ENCODE measurements at regions not wholly inside any gene's neighbourhood (a gene's known extent, or its start where the extent isn't known, plus 50 kb on each side); places are given as distances from the start of the nearest gene placed in this dataset.

GRCh38 chr15:46166750-46167149, 531.9 kb downstream of the SQOR start:
- H3K4me3 ChIP-seq (ENCODE audit: low read length), result no peak overlapping the region
- no peaks in the 10 kb centered on the region for H3K36me3 ChIP-seq (ENCODE audit: control insufficient read depth, insufficient read depth, low read length, severe bottlenecking)
- no peaks in the 10 kb centered on the region for H3K27me3 ChIP-seq (replicated peaks; ENCODE audit: control insufficient read depth, insufficient read depth, low read length)
- H3K4me1 ChIP-seq (ENCODE audit: control insufficient read depth, insufficient read depth, low read length), result no peaks in the 10 kb centered on the region
- H3K9ac ChIP-seq (ENCODE audit: low read length), result no peak overlapping the region
- H3K9me3 ChIP-seq (ENCODE audit: control insufficient read depth, low read length), result peaks cover 12% of the 10 kb centered on the region
- DNase-seq (ENCODE audit: low read depth), result no peak

DNA sequence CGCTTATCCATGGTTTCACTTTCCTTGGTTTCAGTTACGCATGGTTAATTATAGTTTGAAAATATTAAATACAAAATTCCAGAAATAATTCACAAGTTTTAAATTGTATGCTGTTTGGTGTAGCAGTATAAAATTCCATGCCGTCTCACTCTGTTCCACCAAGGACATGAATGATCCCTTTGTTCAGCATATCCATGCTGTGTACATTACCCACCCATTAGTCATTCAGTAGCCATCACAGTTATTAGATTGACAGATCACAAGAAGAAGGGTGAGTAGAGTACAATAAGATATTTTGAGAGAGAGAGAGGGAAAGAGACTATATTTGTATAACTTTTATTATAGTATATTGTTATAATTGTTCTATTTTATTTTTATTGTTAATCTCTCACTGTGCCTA, 535.5 kb downstream of the SQOR start:
- H3K9ac ChIP-seq (ENCODE audit: low read length), result no peak overlapping the region
- H3K27me3 ChIP-seq (replicated peaks; ENCODE audit: control insufficient read depth, insufficient read depth, low read length), result no peaks in the 10 kb centered on the region
- DNase-seq (ENCODE audit: low read depth), result no peak
- no peaks in the 10 kb centered on the region for H3K4me1 ChIP-seq (ENCODE audit: control insufficient read depth, insufficient read depth, low read length)
- peaks cover 11% of the 10 kb centered on the region for H3K9me3 ChIP-seq (ENCODE audit: control insufficient read depth, low read length)
- no peaks in the 10 kb centered on the region for H3K36me3 ChIP-seq (ENCODE audit: control insufficient read depth, insufficient read depth, low read length, severe bottlenecking)
- H3K4me3 ChIP-seq (ENCODE audit: low read length), result no peak overlapping the region

DNA sequence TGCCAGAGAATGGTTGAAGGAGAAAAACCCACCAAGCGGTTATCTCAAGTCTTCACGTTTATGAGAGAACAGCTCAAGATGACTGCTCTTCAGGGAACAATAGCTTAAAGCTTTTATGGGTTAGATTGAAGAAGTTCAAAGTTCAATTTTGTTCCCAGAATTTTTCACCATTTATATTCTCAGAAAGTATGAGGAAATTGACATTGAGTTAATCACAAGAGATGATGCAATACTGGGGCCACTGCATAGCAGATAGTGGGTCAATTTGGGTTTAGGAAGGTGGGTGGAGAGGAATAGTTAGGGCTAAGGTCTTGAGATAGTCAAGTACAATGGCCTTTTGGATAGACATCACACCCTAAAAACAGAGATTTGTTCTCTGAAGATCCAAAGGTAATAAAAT, 539.3 kb downstream of the SQOR start:
- Histone ChIP-seq H3K9me3 (ENCODE audit: control insufficient read depth, low read length) (peaks cover 17% of the 10 kb centered on the region), H3K36me3 (ENCODE audit: control insufficient read depth, insufficient read depth, low read length, severe bottlenecking) (no peaks in the 10 kb centered on the region), H3K4me3 (ENCODE audit: low read length) (no peak overlapping the region), H3K4me1 (ENCODE audit: control insufficient read depth, insufficient read depth, low read length) (no peaks in the 10 kb centered on the region), H3K27me3 (replicated peaks; ENCODE audit: control insufficient read depth, insufficient read depth, low read length) (no peaks in the 10 kb centered on the region), H3K9ac (ENCODE audit: low read length) (no peak overlapping the region)
- DNase-seq (ENCODE audit: low read depth), result no peak

DNA sequence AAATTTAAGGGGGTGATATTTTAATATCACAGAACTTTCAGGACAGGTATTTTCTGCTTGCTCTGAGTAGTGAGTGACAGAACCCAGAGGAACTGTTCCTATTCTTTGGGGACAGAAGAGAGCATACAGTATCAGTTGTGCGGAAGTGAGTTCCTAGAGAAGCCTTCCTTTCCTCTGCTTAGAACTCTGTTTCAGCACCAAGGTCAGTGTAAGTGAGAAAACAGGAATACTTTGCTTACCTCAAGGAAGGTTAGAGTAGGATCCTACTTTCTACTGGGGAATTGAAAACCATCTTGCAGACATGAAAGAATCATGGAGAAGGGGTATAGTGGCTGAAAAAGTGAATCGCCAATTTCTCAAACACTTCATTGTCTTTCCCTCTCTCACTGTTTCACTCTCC, 542.4 kb downstream of the SQOR start:
- H3K9me3 ChIP-seq (ENCODE audit: control insufficient read depth, low read length), result peaks cover 6% of the 10 kb centered on the region
- no peak for DNase-seq (ENCODE audit: low read depth)
- no peak overlapping the region for H3K9ac ChIP-seq (ENCODE audit: low read length)
- no peak overlapping the region for H3K4me3 ChIP-seq (ENCODE audit: low read length)
- no peaks in the 10 kb centered on the region for H3K4me1 ChIP-seq (ENCODE audit: control insufficient read depth, insufficient read depth, low read length)
- no peaks in the 10 kb centered on the region for H3K36me3 ChIP-seq (ENCODE audit: control insufficient read depth, insufficient read depth, low read length, severe bottlenecking)
- H3K27me3 ChIP-seq (replicated peaks; ENCODE audit: control insufficient read depth, insufficient read depth, low read length), result no peaks in the 10 kb centered on the region

- Histone ChIP-seq H3K27me3 (replicated peaks; ENCODE audit: control insufficient read depth, insufficient read depth, low read length) (no peaks in the 10 kb centered on the region), H3K4me3 (ENCODE audit: low read length) (no peak overlapping the region), H3K4me1 (ENCODE audit: control insufficient read depth, insufficient read depth, low read length) (no peaks in the 10 kb centered on the region), H3K9me3 (ENCODE audit: control insufficient read depth, low read length) (peaks cover 12% of the 10 kb centered on the region), H3K36me3 (ENCODE audit: control insufficient read depth, insufficient read depth, low read length, severe bottlenecking) (no peaks in the 10 kb centered on the region), H3K9ac (ENCODE audit: low read length) (no peak overlapping the region)
- no peak for DNase-seq (ENCODE audit: low read depth)
These were observed 543.3 kb downstream of the SQOR start for GRCh38 chr15:46178138-46178537.

GRCh38 chr15:46207341-46207740, 572.5 kb downstream of the SQOR start:
- H3K4me3 ChIP-seq (ENCODE audit: low read length), result no peak overlapping the region
- DNase-seq (ENCODE audit: low read depth), result no peak
- no peaks in the 10 kb centered on the region for H3K27me3 ChIP-seq (replicated peaks; ENCODE audit: control insufficient read depth, insufficient read depth, low read length)
- no peaks in the 10 kb centered on the region for H3K9me3 ChIP-seq (ENCODE audit: control insufficient read depth, low read length)
- no peak overlapping the region for H3K9ac ChIP-seq (ENCODE audit: low read length)
- no peaks in the 10 kb centered on the region for H3K36me3 ChIP-seq (ENCODE audit: control insufficient read depth, insufficient read depth, low read length, severe bottlenecking)
- H3K4me1 ChIP-seq (ENCODE audit: control insufficient read depth, insufficient read depth, low read length), result no peaks in the 10 kb centered on the region

DNA sequence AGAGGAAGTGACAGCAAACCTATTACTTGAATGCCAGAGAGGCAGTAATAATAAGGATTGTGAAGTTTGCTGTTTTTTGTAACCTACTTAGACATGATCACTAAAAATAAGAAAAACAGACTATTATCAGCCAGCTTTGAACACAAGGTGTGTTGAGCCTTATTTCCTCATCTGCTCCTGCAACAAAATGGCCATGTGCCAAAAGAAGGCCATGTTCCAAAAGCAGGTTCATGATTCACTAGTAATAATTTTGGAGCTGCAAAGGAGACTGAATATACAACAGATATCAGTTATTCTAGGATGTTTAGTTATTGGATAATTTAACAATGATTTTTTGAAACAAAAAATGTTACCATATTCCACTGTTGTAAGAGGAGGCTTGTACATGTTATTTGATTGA, 578.7 kb downstream of the SQOR start:
- Histone ChIP-seq H3K9ac (ENCODE audit: low read length) (no peak overlapping the region), H3K4me3 (ENCODE audit: low read length) (no peak overlapping the region), H3K4me1 (ENCODE audit: control insufficient read depth, insufficient read depth, low read length) (no peaks in the 10 kb centered on the region), H3K9me3 (ENCODE audit: control insufficient read depth, low read length) (no peaks in the 10 kb centered on the region), H3K36me3 (ENCODE audit: control insufficient read depth, insufficient read depth, low read length, severe bottlenecking) (no peaks in the 10 kb centered on the region), H3K27me3 (replicated peaks; ENCODE audit: control insufficient read depth, insufficient read depth, low read length) (no peaks in the 10 kb centered on the region)
- DNase-seq (ENCODE audit: low read depth), result no peak

DNA sequence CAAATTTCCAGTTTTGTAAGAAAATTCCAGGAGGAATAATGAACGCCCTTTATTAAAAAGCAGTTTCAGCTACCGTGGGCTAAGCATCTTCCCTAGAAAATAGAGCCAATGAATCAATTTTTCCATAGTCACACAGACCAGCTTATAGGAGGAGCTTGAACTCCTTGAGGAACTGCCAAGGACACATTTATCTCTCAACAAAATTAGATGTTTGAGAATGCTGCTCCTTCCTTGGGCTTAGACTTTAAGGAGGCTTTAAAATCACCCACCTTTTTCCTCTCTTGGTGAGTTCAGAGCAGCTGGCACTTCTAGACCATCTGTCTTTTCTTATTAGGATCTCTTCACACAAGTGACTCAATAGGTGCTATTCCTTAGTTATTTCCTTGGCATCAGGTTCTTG, 588.0 kb downstream of the SQOR start:
- H3K4me1 ChIP-seq (ENCODE audit: control insufficient read depth, insufficient read depth, low read length), result no peaks in the 10 kb centered on the region
- no peaks in the 10 kb centered on the region for H3K9me3 ChIP-seq (ENCODE audit: control insufficient read depth, low read length)
- no peaks in the 10 kb centered on the region for H3K36me3 ChIP-seq (ENCODE audit: control insufficient read depth, insufficient read depth, low read length, severe bottlenecking)
- H3K27me3 ChIP-seq (replicated peaks; ENCODE audit: control insufficient read depth, insufficient read depth, low read length), result no peaks in the 10 kb centered on the region
- no peak for DNase-seq (ENCODE audit: low read depth)
- H3K4me3 ChIP-seq (ENCODE audit: low read length), result no peak overlapping the region
- H3K9ac ChIP-seq (ENCODE audit: low read length), result no peak overlapping the region

DNA sequence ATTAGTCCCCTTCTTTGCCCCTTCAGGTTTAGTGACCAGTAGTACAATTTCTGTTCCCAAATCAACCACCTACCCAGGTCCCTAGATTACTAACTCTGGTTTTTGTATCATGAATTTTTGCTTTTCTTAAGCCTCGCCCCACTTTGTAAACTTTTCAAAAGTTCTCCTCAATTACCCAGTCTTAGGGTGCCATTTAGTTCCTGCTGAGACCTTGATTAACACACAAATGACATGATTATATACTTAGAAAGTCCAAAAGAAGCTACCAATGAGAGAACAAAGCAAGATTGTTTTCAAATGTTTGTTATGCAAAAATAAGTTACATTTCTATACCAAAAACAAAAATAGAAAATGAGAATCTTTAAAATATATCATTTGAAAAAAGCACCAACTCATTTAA, 594.4 kb downstream of the SQOR start:
- Histone ChIP-seq H3K4me1 (ENCODE audit: control insufficient read depth, insufficient read depth, low read length) (no peaks in the 10 kb centered on the region), H3K36me3 (ENCODE audit: control insufficient read depth, insufficient read depth, low read length, severe bottlenecking) (no peaks in the 10 kb centered on the region), H3K9me3 (ENCODE audit: control insufficient read depth, low read length) (no peaks in the 10 kb centered on the region), H3K27me3 (replicated peaks; ENCODE audit: control insufficient read depth, insufficient read depth, low read length) (no peaks in the 10 kb centered on the region), H3K4me3 (ENCODE audit: low read length) (no peak overlapping the region), H3K9ac (ENCODE audit: low read length) (no peak overlapping the region)
- DNase-seq (ENCODE audit: low read depth), result no peak

DNA sequence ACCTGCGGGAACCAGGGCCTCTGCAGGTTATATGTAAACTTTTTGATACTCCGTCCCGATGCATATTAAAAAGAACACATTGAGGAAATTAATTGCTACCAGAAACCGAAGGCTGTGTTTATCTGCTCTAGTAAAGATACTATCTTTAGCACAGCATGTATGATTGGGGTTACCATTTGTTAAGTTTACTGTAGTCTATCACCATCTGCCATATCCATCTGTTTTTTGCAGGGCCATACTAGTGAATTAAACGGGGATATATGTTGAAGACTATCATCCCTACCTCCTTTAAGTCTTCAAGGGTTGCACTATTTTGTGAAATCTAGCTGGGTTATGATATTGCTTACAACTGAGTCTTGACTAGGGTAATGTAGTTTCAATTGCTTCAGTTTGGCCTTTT, 597.0 kb downstream of the SQOR start:
- Histone ChIP-seq H3K27me3 (replicated peaks; ENCODE audit: control insufficient read depth, insufficient read depth, low read length) (no peaks in the 10 kb centered on the region), H3K9me3 (ENCODE audit: control insufficient read depth, low read length) (no peaks in the 10 kb centered on the region), H3K4me1 (ENCODE audit: control insufficient read depth, insufficient read depth, low read length) (no peaks in the 10 kb centered on the region), H3K4me3 (ENCODE audit: low read length) (no peak overlapping the region), H3K9ac (ENCODE audit: low read length) (no peak overlapping the region), H3K36me3 (ENCODE audit: control insufficient read depth, insufficient read depth, low read length, severe bottlenecking) (no peaks in the 10 kb centered on the region)
- DNase-seq (ENCODE audit: low read depth), result no peak

GRCh38 chr15:46232471-46232870, 597.6 kb downstream of the SQOR start:
- H3K4me3 ChIP-seq (ENCODE audit: low read length), result no peak overlapping the region
- H3K9ac ChIP-seq (ENCODE audit: low read length), result no peak overlapping the region
- no peaks in the 10 kb centered on the region for H3K4me1 ChIP-seq (ENCODE audit: control insufficient read depth, insufficient read depth, low read length)
- H3K27me3 ChIP-seq (replicated peaks; ENCODE audit: control insufficient read depth, insufficient read depth, low read length), result no peaks in the 10 kb centered on the region
- no peaks in the 10 kb centered on the region for H3K9me3 ChIP-seq (ENCODE audit: control insufficient read depth, low read length)
- no peak for DNase-seq (ENCODE audit: low read depth)
- no peaks in the 10 kb centered on the region for H3K36me3 ChIP-seq (ENCODE audit: control insufficient read depth, insufficient read depth, low read length, severe bottlenecking)

DNA sequence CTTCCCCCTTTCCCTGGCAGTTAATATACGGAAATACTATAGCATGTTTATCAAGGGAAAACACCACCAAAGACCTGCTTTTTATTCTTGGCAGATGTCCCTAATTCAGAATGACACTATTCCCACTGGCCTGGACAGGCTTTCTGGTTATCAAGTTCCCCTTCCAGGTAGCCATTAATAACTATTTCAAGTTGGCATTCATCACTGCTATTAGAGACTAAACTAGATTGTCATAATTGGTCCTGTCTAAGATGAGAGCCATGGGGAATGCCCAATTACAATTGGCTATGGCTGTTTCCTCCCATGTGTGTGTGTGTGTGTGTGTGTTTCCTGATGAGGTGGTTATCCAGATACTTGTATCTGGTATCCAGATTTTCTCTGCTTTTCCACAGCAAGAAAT, 608.1 kb downstream of the SQOR start:
- H3K9ac ChIP-seq (ENCODE audit: low read length), result no peak overlapping the region
- no peaks in the 10 kb centered on the region for H3K4me1 ChIP-seq (ENCODE audit: control insufficient read depth, insufficient read depth, low read length)
- DNase-seq (ENCODE audit: low read depth), result no peak
- H3K9me3 ChIP-seq (ENCODE audit: control insufficient read depth, low read length), result no peaks in the 10 kb centered on the region
- H3K27me3 ChIP-seq (replicated peaks; ENCODE audit: control insufficient read depth, insufficient read depth, low read length), result no peaks in the 10 kb centered on the region
- no peaks in the 10 kb centered on the region for H3K36me3 ChIP-seq (ENCODE audit: control insufficient read depth, insufficient read depth, low read length, severe bottlenecking)
- no peak overlapping the region for H3K4me3 ChIP-seq (ENCODE audit: low read length)

Measured in adipocyte (in vitro differentiated cells).